ENCODE measurements at regions not wholly inside any gene's neighbourhood (a gene's known extent, or its start where the extent isn't known, plus 50 kb on each side); places are given as distances from the start of the nearest gene placed in this dataset.

DNA sequence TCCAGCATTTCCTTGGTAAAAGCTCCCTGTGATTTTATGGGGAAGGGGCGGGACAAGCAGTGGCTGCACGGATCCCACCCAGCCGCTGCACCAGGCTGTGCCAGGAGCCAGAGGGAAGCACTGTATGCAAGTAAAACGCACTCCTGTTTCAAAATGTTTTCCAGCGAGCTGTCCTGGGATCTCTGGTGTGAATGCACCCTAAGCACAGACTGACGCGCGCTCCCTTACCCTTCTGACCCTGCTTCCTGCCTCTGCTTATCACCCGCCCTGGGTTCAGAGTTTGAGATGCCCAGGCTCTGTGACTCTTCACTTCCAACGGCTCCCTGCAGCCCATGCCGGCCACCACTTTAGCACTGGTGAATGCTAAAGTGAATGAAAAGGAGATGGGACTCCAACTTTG, 131.2 kb downstream of the RHOU start (continued):
- TF ChIP-seq ZNF678 (CRISPR knock-in tag; IDR thresholded peaks at IDR 0.05) (no peak), HNF4G (IDR thresholded peaks at IDR 0.05; ENCODE audit: borderline replicate concordance, low read depth, low read length) (no peak), HNF4G (CRISPR knock-in tag; IDR thresholded peaks at IDR 0.05; ENCODE audit: borderline replicate concordance, low read depth) (peak; percentile 52; the same call in 1 of the 2 replicates), STAG1 (CRISPR knock-in tag; IDR thresholded peaks at IDR 0.05) (peak; percentile 43), IKZF4 (CRISPR knock-in tag; IDR thresholded peaks at IDR 0.05; ENCODE audit: borderline replicate concordance, low read depth, not compliant biosample characterization) (no peak), ZMYM4 (CRISPR knock-in tag; IDR thresholded peaks at IDR 0.05) (peak; percentile 45), FLYWCH1 (CRISPR knock-in tag; IDR thresholded peaks at IDR 0.05) (no peak), MAFK (conservative IDR thresholded peaks at IDR 0.05 in 1 of 2, IDR thresholded peaks at IDR 0.05 in 1 of 2; ENCODE audit: low read length in 2 of 2) (no peak), HMG20A (CRISPR knock-in tag; IDR thresholded peaks at IDR 0.05; ENCODE audit: borderline replicate concordance) (peak; percentile 28; the same call in 1 of the 2 replicates), ZNF740 (CRISPR knock-in tag; IDR thresholded peaks at IDR 0.05) (no peak), SALL1 (CRISPR knock-in tag; IDR thresholded peaks at IDR 0.05) (peak; percentile 81), HHEX (CRISPR knock-in tag; IDR thresholded peaks at IDR 0.05) (no peak), LCORL (IDR thresholded peaks at IDR 0.05) (no peak), LCORL (CRISPR knock-in tag; IDR thresholded peaks at IDR 0.05) (peak; percentile 69), AKAP8 (CRISPR knock-in tag; IDR thresholded peaks at IDR 0.05) (no peak), ZSCAN5A (CRISPR knock-in tag; IDR thresholded peaks at IDR 0.05; ENCODE audit: borderline replicate concordance) (0 out of 2 replicates have a peak, but pooled peaks have one; percentile 20)
- TF ChIP-seq, protein P1, sequence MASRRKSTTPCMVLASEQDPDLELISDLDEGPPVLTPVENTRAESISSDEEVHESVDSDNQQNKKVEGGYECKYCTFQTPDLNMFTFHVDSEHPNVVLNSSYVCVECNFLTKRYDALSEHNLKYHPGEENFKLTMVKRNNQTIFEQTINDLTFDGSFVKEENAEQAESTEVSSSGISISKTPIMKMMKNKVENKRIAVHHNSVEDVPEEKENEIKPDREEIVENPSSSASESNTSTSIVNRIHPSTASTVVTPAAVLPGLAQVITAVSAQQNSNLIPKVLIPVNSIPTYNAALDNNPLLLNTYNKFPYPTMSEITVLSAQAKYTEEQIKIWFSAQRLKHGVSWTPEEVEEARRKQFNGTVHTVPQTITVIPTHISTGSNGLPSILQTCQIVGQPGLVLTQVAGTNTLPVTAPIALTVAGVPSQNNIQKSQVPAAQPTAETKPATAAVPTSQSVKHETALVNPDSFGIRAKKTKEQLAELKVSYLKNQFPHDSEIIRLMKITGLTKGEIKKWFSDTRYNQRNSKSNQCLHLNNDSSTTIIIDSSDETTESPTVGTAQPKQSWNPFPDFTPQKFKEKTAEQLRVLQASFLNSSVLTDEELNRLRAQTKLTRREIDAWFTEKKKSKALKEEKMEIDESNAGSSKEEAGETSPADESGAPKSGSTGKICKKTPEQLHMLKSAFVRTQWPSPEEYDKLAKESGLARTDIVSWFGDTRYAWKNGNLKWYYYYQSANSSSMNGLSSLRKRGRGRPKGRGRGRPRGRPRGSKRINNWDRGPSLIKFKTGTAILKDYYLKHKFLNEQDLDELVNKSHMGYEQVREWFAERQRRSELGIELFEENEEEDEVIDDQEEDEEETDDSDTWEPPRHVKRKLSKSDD (CRISPR knock-in tag; IDR thresholded peaks at IDR 0.05; ENCODE audit: low read depth) = 0 out of 2 replicates have a peak, but pooled peaks have one; percentile 28
- TF ChIP-seq, protein P2, sequence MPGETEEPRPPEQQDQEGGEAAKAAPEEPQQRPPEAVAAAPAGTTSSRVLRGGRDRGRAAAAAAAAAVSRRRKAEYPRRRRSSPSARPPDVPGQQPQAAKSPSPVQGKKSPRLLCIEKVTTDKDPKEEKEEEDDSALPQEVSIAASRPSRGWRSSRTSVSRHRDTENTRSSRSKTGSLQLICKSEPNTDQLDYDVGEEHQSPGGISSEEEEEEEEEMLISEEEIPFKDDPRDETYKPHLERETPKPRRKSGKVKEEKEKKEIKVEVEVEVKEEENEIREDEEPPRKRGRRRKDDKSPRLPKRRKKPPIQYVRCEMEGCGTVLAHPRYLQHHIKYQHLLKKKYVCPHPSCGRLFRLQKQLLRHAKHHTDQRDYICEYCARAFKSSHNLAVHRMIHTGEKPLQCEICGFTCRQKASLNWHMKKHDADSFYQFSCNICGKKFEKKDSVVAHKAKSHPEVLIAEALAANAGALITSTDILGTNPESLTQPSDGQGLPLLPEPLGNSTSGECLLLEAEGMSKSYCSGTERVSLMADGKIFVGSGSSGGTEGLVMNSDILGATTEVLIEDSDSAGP (CRISPR knock-in tag; IDR thresholded peaks at IDR 0.05; ENCODE audit: borderline replicate concordance) = peak; percentile 48; the same call in 1 of the 2 replicates
- TF ChIP-seq, protein P3, sequence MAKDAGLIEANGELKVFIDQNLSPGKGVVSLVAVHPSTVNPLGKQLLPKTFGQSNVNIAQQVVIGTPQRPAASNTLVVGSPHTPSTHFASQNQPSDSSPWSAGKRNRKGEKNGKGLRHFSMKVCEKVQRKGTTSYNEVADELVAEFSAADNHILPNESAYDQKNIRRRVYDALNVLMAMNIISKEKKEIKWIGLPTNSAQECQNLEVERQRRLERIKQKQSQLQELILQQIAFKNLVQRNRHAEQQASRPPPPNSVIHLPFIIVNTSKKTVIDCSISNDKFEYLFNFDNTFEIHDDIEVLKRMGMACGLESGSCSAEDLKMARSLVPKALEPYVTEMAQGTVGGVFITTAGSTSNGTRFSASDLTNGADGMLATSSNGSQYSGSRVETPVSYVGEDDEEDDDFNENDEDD (CRISPR knock-in tag; IDR thresholded peaks at IDR 0.05; ENCODE audit: borderline replicate concordance) = peak; percentile 26; the same call in 1 of the 2 replicates
- TF ChIP-seq, protein P4, sequence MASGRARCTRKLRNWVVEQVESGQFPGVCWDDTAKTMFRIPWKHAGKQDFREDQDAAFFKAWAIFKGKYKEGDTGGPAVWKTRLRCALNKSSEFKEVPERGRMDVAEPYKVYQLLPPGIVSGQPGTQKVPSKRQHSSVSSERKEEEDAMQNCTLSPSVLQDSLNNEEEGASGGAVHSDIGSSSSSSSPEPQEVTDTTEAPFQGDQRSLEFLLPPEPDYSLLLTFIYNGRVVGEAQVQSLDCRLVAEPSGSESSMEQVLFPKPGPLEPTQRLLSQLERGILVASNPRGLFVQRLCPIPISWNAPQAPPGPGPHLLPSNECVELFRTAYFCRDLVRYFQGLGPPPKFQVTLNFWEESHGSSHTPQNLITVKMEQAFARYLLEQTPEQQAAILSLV (CRISPR knock-in tag; IDR thresholded peaks at IDR 0.05; ENCODE audit: borderline replicate concordance) = 0 out of 2 replicates have a peak, but pooled peaks have one; percentile 26

Data from HepG2 (cell line).